IMR-90 (cell line): ENCODE measurements at regions not wholly inside any gene's neighbourhood (a gene's known extent, or its start where the extent isn't known, plus 50 kb on each side); places are given as distances from the start of the nearest gene placed in this dataset.

Experiments
- BHLHE40 ChIP-seq: fragments of 150-350 bp; IDR thresholded peaks from 2 replicates; pipeline ENCODE4 v1.6.1; 2016; ENCODE audit warnings: mild to moderate bottlenecking, low read depth, low read length
- FOS ChIP-seq: fragments of 150-350 bp; IDR thresholded peaks from 2 replicates; pipeline ENCODE4 v1.6.1; 2016; ENCODE audit warnings: low read depth, low read length
- MAFK ChIP-seq: IDR thresholded peaks from 2 replicates; pipeline ENCODE4 v1.6.1; 2012; ENCODE audit warnings: low read depth, low read length, improper control_type of control experiment
- MAZ ChIP-seq: IDR thresholded peaks from 2 replicates; pipeline ENCODE4 v1.6.1; 2012; ENCODE audit warnings: low read depth, mild to moderate bottlenecking, low read length, improper control_type of control experiment, moderate library complexity, borderline replicate concordance
- MXI1 ChIP-seq: IDR thresholded peaks from 2 replicates; pipeline ENCODE4 v1.6.1; 2012; ENCODE audit warnings: low read depth, mild to moderate bottlenecking, low read length, moderate library complexity, borderline replicate concordance
- POLR2A ChIP-seq: IDR thresholded peaks from 2 replicates; pipeline ENCODE4 v1.6.1; 2012; ENCODE audit warnings: mild to moderate bottlenecking, low read depth, low read length
- RAD21 ChIP-seq: IDR thresholded peaks from 2 replicates; pipeline ENCODE4 v1.6.1; 2012; ENCODE audit warnings: low read length, improper control_type of control experiment
- RFX5 ChIP-seq: IDR thresholded peaks from 2 replicates; pipeline ENCODE4 v1.8.0; 2012; ENCODE audit warnings: low read depth, mild to moderate bottlenecking, low read length, moderate library complexity
- SMC3 ChIP-seq: fragments of 150-350 bp; IDR thresholded peaks from 2 replicates; pipeline ENCODE4 v1.6.1; 2016; ENCODE audit warnings: low read depth, mild to moderate bottlenecking, antibody characterized with exemption, low read length, moderate library complexity
- TF ChIP-seq, protein P1 (sequence below): conservative IDR thresholded peaks from 2 replicates; pipeline ENCODE4 v1.5.1; 2012; ENCODE audit warnings: mild to moderate bottlenecking, low read depth, low read length, improper control_type of control experiment
- TF ChIP-seq, protein P2 (sequence below): fragments of 150-350 bp; IDR thresholded peaks from 2 replicates; pipeline ENCODE4 v1.6.1; 2016; ENCODE audit warnings: low read depth, mild to moderate bottlenecking, low read length, moderate library complexity, borderline replicate concordance
- TF ChIP-seq, protein P3 (sequence below): fragments of 150-350 bp; IDR thresholded peaks from 2 replicates; pipeline ENCODE4 v1.6.1; 2017; ENCODE audit warnings: mild to moderate bottlenecking, antibody characterized with exemption, low read length, low read depth

DNA sequence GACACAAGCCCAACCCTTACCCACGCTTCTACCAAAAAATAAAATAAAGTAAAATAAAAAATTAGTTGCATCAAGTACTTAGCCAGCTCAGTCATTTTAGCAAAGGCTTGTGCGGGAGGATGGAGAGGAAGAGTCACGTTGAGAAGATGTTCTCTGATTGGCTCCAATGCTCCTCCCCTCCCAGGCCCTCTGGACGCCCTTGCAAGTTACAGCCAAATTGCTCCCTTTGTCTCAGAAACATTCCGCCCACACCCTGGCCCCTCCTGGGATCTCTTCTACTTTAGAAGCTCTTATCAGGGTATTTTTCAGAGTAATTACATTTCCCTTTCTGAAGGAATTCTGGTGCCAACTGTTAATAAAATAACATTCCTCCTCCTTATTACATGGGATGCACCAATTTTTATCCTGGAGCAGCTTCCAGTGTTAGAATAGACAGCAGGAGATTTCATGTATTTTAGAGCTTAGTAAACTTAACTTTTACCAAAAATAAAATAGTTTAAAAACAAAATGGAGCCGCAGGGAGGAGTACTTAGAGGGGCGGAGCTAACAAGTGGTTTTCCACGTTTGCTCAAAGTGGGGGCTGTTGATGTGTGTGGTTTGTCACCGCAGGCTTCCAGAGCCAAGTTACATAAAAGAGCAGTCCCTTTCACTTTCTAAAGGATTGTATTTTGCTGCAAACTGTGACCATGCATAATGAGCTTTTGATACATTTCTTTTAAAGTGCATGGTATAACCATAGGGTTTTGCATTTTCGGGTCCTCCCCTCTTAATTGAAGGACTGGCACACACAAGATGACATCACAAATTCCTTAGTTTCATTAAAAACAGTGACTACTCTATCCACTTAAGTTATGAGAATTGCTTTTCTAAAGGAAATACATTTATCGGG, 71.7 kb upstream of the RAP1B start:
- TF ChIP-seq MXI1, result no peak
- TF ChIP-seq POLR2A, result no peak
- no peak for TF ChIP-seq SMC3
- TF ChIP-seq, protein P1, sequence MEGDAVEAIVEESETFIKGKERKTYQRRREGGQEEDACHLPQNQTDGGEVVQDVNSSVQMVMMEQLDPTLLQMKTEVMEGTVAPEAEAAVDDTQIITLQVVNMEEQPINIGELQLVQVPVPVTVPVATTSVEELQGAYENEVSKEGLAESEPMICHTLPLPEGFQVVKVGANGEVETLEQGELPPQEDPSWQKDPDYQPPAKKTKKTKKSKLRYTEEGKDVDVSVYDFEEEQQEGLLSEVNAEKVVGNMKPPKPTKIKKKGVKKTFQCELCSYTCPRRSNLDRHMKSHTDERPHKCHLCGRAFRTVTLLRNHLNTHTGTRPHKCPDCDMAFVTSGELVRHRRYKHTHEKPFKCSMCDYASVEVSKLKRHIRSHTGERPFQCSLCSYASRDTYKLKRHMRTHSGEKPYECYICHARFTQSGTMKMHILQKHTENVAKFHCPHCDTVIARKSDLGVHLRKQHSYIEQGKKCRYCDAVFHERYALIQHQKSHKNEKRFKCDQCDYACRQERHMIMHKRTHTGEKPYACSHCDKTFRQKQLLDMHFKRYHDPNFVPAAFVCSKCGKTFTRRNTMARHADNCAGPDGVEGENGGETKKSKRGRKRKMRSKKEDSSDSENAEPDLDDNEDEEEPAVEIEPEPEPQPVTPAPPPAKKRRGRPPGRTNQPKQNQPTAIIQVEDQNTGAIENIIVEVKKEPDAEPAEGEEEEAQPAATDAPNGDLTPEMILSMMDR, result no peak
- no peak for TF ChIP-seq FOS
- no peak for TF ChIP-seq BHLHE40
- TF ChIP-seq, protein P2, sequence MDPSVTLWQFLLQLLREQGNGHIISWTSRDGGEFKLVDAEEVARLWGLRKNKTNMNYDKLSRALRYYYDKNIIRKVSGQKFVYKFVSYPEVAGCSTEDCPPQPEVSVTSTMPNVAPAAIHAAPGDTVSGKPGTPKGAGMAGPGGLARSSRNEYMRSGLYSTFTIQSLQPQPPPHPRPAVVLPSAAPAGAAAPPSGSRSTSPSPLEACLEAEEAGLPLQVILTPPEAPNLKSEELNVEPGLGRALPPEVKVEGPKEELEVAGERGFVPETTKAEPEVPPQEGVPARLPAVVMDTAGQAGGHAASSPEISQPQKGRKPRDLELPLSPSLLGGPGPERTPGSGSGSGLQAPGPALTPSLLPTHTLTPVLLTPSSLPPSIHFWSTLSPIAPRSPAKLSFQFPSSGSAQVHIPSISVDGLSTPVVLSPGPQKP, result no peak
- TF ChIP-seq RFX5, result no peak
- no peak for TF ChIP-seq RAD21
- TF ChIP-seq, protein P3, sequence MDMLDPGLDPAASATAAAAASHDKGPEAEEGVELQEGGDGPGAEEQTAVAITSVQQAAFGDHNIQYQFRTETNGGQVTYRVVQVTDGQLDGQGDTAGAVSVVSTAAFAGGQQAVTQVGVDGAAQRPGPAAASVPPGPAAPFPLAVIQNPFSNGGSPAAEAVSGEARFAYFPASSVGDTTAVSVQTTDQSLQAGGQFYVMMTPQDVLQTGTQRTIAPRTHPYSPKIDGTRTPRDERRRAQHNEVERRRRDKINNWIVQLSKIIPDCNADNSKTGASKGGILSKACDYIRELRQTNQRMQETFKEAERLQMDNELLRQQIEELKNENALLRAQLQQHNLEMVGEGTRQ, result no peak
- TF ChIP-seq MAZ, result no peak
- TF ChIP-seq MAFK, result no peak
